Mesothelial cell of epicardium (in vitro differentiated cells): ENCODE measurements at regions not wholly inside any gene's neighbourhood (a gene's known extent, or its start where the extent isn't known, plus 50 kb on each side); places are given as distances from the start of the nearest gene placed in this dataset.

Experiments used
- DNase-seq, 2 experiments: peaks; one replicate each; pipeline ENCODE4 v3.0.0; 2021; ENCODE audit warnings: low spot score in 2 of 2; ENCODE audit not compliant: unreplicated experiment in 2 of 2
- H3K27ac Mint-ChIP-seq: 2 replicates; pipeline ENCODE4 v1.8.0; 2021; ENCODE audit warnings: mixed read lengths
- H3K27me3 Mint-ChIP-seq: 2 replicates; pipeline ENCODE4 v1.8.0; 2021; ENCODE audit warnings: low read depth, mixed read lengths
- H3K36me3 Mint-ChIP-seq: 2 replicates; pipeline ENCODE4 v1.8.0; 2021; ENCODE audit warnings: mixed read lengths
- H3K4me1 Mint-ChIP-seq: 2 replicates; pipeline ENCODE4 v1.8.0; 2021; ENCODE audit warnings: mixed read lengths
- H3K4me3 Mint-ChIP-seq: 2 replicates; pipeline ENCODE4 v1.8.0; 2021; ENCODE audit warnings: mild to moderate bottlenecking, moderate library complexity, mixed read lengths
- H3K9me3 Mint-ChIP-seq: 2 replicates; pipeline ENCODE4 v1.8.0; 2021; ENCODE audit warnings: mixed read lengths
- CTCF ChIP-seq: fragments of 200-600 bp; sonication (generic); IDR thresholded peaks from one replicate; pipeline ENCODE4 v1.5.0; 2021; ENCODE audit warnings: antibody characterized with exemption; ENCODE audit not compliant: unreplicated experiment

DNA sequence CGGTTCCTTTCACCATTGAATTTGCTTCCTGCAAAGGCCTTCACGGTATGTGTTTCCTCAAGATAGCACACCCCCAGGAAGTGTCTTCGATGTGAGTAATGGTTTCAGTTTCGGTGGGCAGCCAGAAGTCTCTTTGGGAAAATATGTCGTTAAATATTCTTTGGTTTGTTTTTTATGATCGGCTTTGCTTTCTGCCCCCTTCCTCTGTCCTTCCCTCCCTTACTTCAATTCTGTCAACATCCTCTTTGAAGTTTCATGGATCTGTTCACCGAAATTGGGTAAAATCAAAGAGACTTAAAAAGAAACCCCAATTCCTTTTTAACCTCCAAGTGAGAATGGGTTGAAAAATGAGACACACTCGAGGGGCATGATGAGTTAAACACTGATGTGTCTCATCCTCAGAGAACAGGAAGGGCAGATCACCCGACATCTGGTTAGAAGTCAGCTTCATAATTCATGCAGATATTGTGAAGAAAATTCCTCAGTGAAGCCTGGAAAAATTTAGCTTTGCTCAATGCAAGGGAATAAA lies 170.8 kb upstream of the HABP2 start:
- H3K4me1 Mint-ChIP-seq = peaks cover 42% of the 10 kb centered on the region
- H3K9me3 Mint-ChIP-seq = no peaks in the 10 kb centered on the region
- H3K4me3 Mint-ChIP-seq = peak overlapping the region; percentile 36
- no peaks in the 10 kb centered on the region for H3K36me3 Mint-ChIP-seq
- H3K27ac Mint-ChIP-seq = peak overlapping the region; percentile 90
- H3K27me3 Mint-ChIP-seq = peaks cover 13% of the 10 kb centered on the region
- no peak for DNase-seq
- no peak for TF ChIP-seq CTCF

DNA sequence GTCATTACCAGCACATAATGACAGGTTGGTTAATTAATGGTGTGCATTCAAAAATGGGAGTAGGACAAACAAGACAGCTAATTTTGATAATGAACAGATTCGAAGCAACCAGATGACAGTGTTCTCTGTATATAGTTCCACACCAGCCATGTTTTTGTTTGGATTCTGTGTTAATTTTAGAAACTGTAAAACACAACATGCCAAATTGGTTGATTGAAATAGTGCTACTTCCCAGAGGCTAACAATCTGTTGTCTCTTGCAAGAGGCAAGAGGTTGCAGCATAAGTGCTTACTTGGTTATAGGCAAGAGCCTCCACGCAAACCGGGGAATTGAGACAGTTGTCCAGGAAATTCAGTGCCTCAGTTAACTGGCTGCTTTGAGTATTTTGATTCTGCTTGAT lies 170.2 kb upstream of the HABP2 start:
- TF ChIP-seq CTCF = no peak
- Mint-ChIP-seq H3K36me3 (no peaks in the 10 kb centered on the region), H3K4me1 (peaks cover 42% of the 10 kb centered on the region), H3K27ac (peak overlapping the region; percentile 90), H3K4me3 (no peak overlapping the region), H3K9me3 (no peaks in the 10 kb centered on the region), H3K27me3 (peaks cover 13% of the 10 kb centered on the region)
- DNase-seq = no peak

DNA sequence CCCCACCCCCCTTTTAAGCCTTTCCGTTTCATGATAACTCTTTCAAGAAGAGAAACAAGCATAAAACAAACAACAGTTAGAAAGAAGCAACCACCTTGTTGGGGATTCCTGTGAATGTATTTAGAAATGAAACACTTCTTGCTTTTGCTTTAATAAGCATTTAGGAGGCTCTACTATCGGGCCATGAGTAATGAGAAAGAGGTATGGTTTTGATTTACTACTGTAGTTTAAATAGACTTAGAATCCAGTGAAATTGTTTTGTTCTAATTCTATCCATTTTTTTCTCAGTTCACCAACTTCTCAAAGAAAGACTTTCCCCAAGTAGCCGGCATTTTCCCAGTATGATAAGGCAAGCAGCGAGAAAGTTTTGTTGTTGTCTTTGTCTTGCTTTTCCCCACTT lies 168.7 kb upstream of the HABP2 start:
- no peaks in the 10 kb centered on the region for H3K9me3 Mint-ChIP-seq
- peaks cover 42% of the 10 kb centered on the region for H3K4me1 Mint-ChIP-seq
- DNase-seq = no peak
- no peak overlapping the region for H3K27ac Mint-ChIP-seq
- no peak for TF ChIP-seq CTCF
- peaks cover 11% of the 10 kb centered on the region for H3K27me3 Mint-ChIP-seq
- H3K4me3 Mint-ChIP-seq = no peak overlapping the region
- H3K36me3 Mint-ChIP-seq = no peaks in the 10 kb centered on the region

- Mint-ChIP-seq H3K4me1 (peaks cover 42% of the 10 kb centered on the region), H3K27me3 (peaks cover 14% of the 10 kb centered on the region), H3K4me3 (no peak overlapping the region), H3K27ac (peak overlapping the region; percentile 43), H3K9me3 (no peaks in the 10 kb centered on the region), H3K36me3 (no peaks in the 10 kb centered on the region)
- peak; percentile 72 for TF ChIP-seq CTCF
- DNase-seq = peak; percentile 34 to 69
Measured at GRCh38 chr10:113385021-113385999, 167.5 kb upstream of the HABP2 start.

DNA sequence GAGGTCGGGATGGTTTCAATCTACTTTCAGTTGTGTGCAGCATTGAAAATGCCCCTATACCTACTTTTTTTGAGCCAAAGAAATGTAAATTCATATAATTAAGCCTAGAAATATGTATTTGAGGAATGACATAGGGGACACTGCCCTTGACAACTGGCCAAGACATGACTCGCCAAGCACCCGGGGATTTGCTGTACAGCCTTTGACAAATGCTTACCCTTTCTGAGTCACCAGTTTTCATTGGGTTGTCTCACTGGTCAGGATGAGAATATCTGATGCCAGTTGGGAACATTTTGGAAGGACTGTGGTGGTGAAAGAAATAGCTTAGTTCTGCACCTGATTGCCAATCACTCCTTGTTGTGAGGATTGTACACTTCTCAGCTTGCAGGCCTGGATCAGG lies 166.8 kb upstream of the HABP2 start:
- no peak overlapping the region for H3K27ac Mint-ChIP-seq
- no peak for DNase-seq
- peaks cover 39% of the 10 kb centered on the region for H3K4me1 Mint-ChIP-seq
- H3K9me3 Mint-ChIP-seq = no peaks in the 10 kb centered on the region
- H3K36me3 Mint-ChIP-seq = no peaks in the 10 kb centered on the region
- peaks cover 14% of the 10 kb centered on the region for H3K27me3 Mint-ChIP-seq
- TF ChIP-seq CTCF = no peak
- no peak overlapping the region for H3K4me3 Mint-ChIP-seq
